Mesenchymal stem cell (in vitro differentiated cells and primary cell): ENCODE measurements at regions not wholly inside any gene's neighbourhood (a gene's known extent, or its start where the extent isn't known, plus 50 kb on each side); places are given as distances from the start of the nearest gene placed in this dataset.

Experiments used
- DNase-seq: peaks from one replicate; pipeline ENCODE4 v3.0.0-alpha.2; 2013
- H2AFZ ChIP-seq: one replicate; pipeline ENCODE4 v1.6.1; 2013; ENCODE audit warnings: low read depth, mild to moderate bottlenecking, control low read depth, inconsistent platforms, low read length, moderate library complexity
- H2AK5ac ChIP-seq: 2 replicates; pipeline ENCODE4 v1.6.1; 2013; ENCODE audit warnings: low read length, moderate library complexity, mild to moderate bottlenecking, inconsistent platforms; ENCODE audit not compliant: severe bottlenecking
- H2BK120ac ChIP-seq: one replicate; pipeline ENCODE4 v1.6.1; 2013; ENCODE audit warnings: low read depth, mild to moderate bottlenecking, inconsistent platforms, low read length, moderate library complexity
- H2BK12ac ChIP-seq, 2 experiments: one replicate each; pipeline ENCODE4 v1.6.1; 2013; ENCODE audit warnings: inconsistent platforms in 2 of 2, low read length in 2 of 2, mild to moderate bottlenecking in 2 of 2, moderate library complexity in 2 of 2, control low read depth in 1 of 2
- H2BK15ac ChIP-seq: one replicate; pipeline ENCODE4 v1.6.1; 2013; ENCODE audit warnings: mild to moderate bottlenecking, low read depth, inconsistent platforms; ENCODE audit not compliant: poor library complexity, severe bottlenecking
- H2BK5ac ChIP-seq: 2 replicates; pipeline ENCODE4 v1.6.1; 2013; ENCODE audit warnings: low read depth, mild to moderate bottlenecking, low read length, control low read depth, inconsistent platforms; ENCODE audit not compliant: poor library complexity, severe bottlenecking
- H3K14ac ChIP-seq, 2 experiments: one replicate each; pipeline ENCODE4 v1.6.1; 2013; ENCODE audit warnings: inconsistent platforms in 2 of 2, low read length in 2 of 2, control low read depth in 1 of 2, mild to moderate bottlenecking in 1 of 2, moderate library complexity in 1 of 2
- H3K18ac ChIP-seq, 2 experiments: one replicate each; pipeline ENCODE4 v1.6.1; 2013; ENCODE audit warnings: inconsistent platforms in 2 of 2, low read length in 2 of 2, control low read depth in 1 of 2, low read depth in 1 of 2, mild to moderate bottlenecking in 1 of 2
- H3K23ac ChIP-seq, 2 experiments: one replicate each; pipeline ENCODE4 v1.6.1; 2013; ENCODE audit warnings: inconsistent platforms in 2 of 2, low read length in 2 of 2, mild to moderate bottlenecking in 2 of 2, moderate library complexity in 2 of 2, control low read depth in 1 of 2
- H3K27ac ChIP-seq: 2 replicates; pipeline ENCODE4 v1.5.1; 2013; ENCODE audit warnings: mild to moderate bottlenecking, moderate library complexity, low read length, control low read depth, inconsistent platforms; ENCODE audit not compliant: poor library complexity, severe bottlenecking
- H3K27me3 ChIP-seq, 2 experiments: 2 replicates each; pipeline versions ENCODE4 v1.6.1 to v1.7.0; 2013; ENCODE audit warnings: low read length in 2 of 2, mild to moderate bottlenecking in 2 of 2, moderate library complexity in 2 of 2, control low read depth in 1 of 2, inconsistent platforms in 1 of 2; ENCODE audit not compliant: control insufficient read depth in 1 of 2, insufficient read depth in 1 of 2
- H3K36me3 ChIP-seq, 2 experiments: 2 replicates each; pipeline versions ENCODE4 v1.6.1 to v1.7.0; 2013; ENCODE audit warnings: low read length in 2 of 2, control low read depth in 1 of 2, inconsistent platforms in 1 of 2, low read depth in 1 of 2, mild to moderate bottlenecking in 1 of 2; ENCODE audit not compliant: insufficient read depth in 2 of 2, control insufficient read depth in 1 of 2
- H3K4ac ChIP-seq, 2 experiments: one replicate each; pipeline ENCODE4 v1.6.1; 2013; ENCODE audit warnings: inconsistent platforms in 2 of 2, low read length in 2 of 2, mild to moderate bottlenecking in 2 of 2, moderate library complexity in 2 of 2, control low read depth in 1 of 2, low read depth in 1 of 2
- H3K4me1 ChIP-seq: 2 replicates; pipeline ENCODE4 v1.6.1; 2013; ENCODE audit warnings: low read depth, low read length, control low read depth; ENCODE audit not compliant: control insufficient read depth, insufficient read depth
- H3K4me2 ChIP-seq: 2 replicates; pipeline ENCODE4 v1.6.1; 2013; ENCODE audit warnings: low read length, mild to moderate bottlenecking, inconsistent platforms; ENCODE audit not compliant: poor library complexity, severe bottlenecking
- H3K4me3 ChIP-seq, 2 experiments: 2 replicates each; pipeline versions ENCODE4 v1.5.1 to v1.7.0; 2013; ENCODE audit warnings: low read length in 2 of 2, mild to moderate bottlenecking in 2 of 2, control low read depth in 1 of 2, low read depth in 1 of 2; ENCODE audit not compliant: insufficient read depth in 1 of 2
- H3K79me1 ChIP-seq: replicated peaks from 2 replicates; pipeline ENCODE4 v1.6.1; 2013; ENCODE audit warnings: mild to moderate bottlenecking, control low read depth, low read length, inconsistent platforms; ENCODE audit not compliant: poor library complexity, severe bottlenecking
- H3K9ac ChIP-seq: 2 replicates; pipeline ENCODE4 v1.7.0; 2013; ENCODE audit warnings: mild to moderate bottlenecking, low read length, moderate library complexity
- H3K9me3 ChIP-seq: 2 replicates; pipeline ENCODE4 v1.7.0; 2013; ENCODE audit warnings: mild to moderate bottlenecking, low read length; ENCODE audit not compliant: control insufficient read depth
- H4K8ac ChIP-seq: one replicate; pipeline ENCODE4 v1.6.1; 2013; ENCODE audit warnings: inconsistent platforms, mild to moderate bottlenecking, low read length, moderate library complexity
- H4K91ac ChIP-seq: one replicate; pipeline ENCODE4 v1.6.1; 2013; ENCODE audit warnings: mild to moderate bottlenecking, low read length, inconsistent platforms
- WGBS: methylation state at CpG from one replicate; pipeline ENCODE4 v1.1.7; 2013; ENCODE audit warnings: mixed read lengths; 5-methylcytosine and 5-hydroxymethylcytosine counted together

GRCh38 chr2:240369801-240370585 is 65.5 kb upstream of the GPC1 start:
- Histone ChIP-seq H3K36me3 (no peaks in the 10 kb centered on the region), H3K27ac (peak overlapping the region; percentile 52), H3K4me2 (peak overlapping the region; percentile 25), H4K91ac (peak overlapping the region; percentile 40), H3K14ac (no peak overlapping the region), H3K27me3 (peaks cover 0 to 6% of the 10 kb centered on the region in 2 experiments), H2BK5ac (peak overlapping the region; percentile 15), H2BK120ac (no peak overlapping the region), H3K4me1 (peaks cover 39% of the 10 kb centered on the region), H3K9me3 (no peaks in the 10 kb centered on the region), H2BK15ac (no peak overlapping the region), H3K4me3 (peak overlapping the region in 1 of 2 experiments; percentile 19), H2AFZ (no peak overlapping the region), H3K4ac (no peak overlapping the region), H3K79me1 (no peaks in the 10 kb centered on the region), H2BK12ac (peak overlapping the region; percentile 11 to 47), H4K8ac (no peak overlapping the region), H2AK5ac (peak overlapping the region; percentile 57), H3K9ac (peak overlapping the region; percentile 66), H3K18ac (peak overlapping the region in 1 of 2 experiments; percentile 70), H3K23ac (no peak overlapping the region)
- DNase-seq: peak; percentile 70
- WGBS: 52% methylated on average over 19 of the region's 19 CpGs

- no peaks in the 10 kb centered on the region for H3K36me3 ChIP-seq
- H2BK5ac ChIP-seq: no peak overlapping the region
- H2AFZ ChIP-seq: no peak overlapping the region
- no peak overlapping the region for H3K27ac ChIP-seq
- 75% methylated on average over 21 of the region's 22 CpGs for WGBS
- no peak for DNase-seq
- peaks cover under 1 to 3% of the 10 kb centered on the region in 2 experiments for H3K27me3 ChIP-seq
- peak overlapping the region; percentile 62 to 65 for H2BK12ac ChIP-seq
- H3K4me1 ChIP-seq: peaks cover 43% of the 10 kb centered on the region
- H3K14ac ChIP-seq: no peak overlapping the region
- H2AK5ac ChIP-seq: peak overlapping the region; percentile 65
- H3K4me3 ChIP-seq: no peak overlapping the region
- H4K91ac ChIP-seq: peak overlapping the region; percentile 72
- no peak overlapping the region for H2BK120ac ChIP-seq
- H3K18ac ChIP-seq: peak overlapping the region in 1 of 2 experiments; percentile 24
- H3K9ac ChIP-seq: no peak overlapping the region
- no peak overlapping the region for H3K23ac ChIP-seq
- H3K9me3 ChIP-seq: no peaks in the 10 kb centered on the region
- peak overlapping the region; percentile 26 for H2BK15ac ChIP-seq
- peak overlapping the region in 1 of 2 experiments; percentile 13 for H3K4ac ChIP-seq
- no peak overlapping the region for H3K4me2 ChIP-seq
- no peak overlapping the region for H4K8ac ChIP-seq
- H3K79me1 ChIP-seq: no peaks in the 10 kb centered on the region
Measured at GRCh38 chr2:240371129-240372000, 64.1 kb upstream of the GPC1 start.

GRCh38 chr2:240372101-240372500 is 63.4 kb upstream of the GPC1 start:
- H3K18ac ChIP-seq: peak overlapping the region in 1 of 2 experiments; percentile 24
- H2AFZ ChIP-seq: no peak overlapping the region
- H3K27me3 ChIP-seq: peaks cover 3 to 4% of the 10 kb centered on the region in 2 experiments
- no peak overlapping the region for H3K27ac ChIP-seq
- no peak overlapping the region for H3K23ac ChIP-seq
- peak overlapping the region; percentile 60 for H2BK15ac ChIP-seq
- no peaks in the 10 kb centered on the region for H3K36me3 ChIP-seq
- no peak overlapping the region for H4K91ac ChIP-seq
- 74% methylated on average over 5 of the region's 5 CpGs for WGBS
- H3K14ac ChIP-seq: no peak overlapping the region
- no peak overlapping the region for H2AK5ac ChIP-seq
- H3K79me1 ChIP-seq: no peaks in the 10 kb centered on the region
- no peak overlapping the region for H2BK5ac ChIP-seq
- no peak for DNase-seq
- H4K8ac ChIP-seq: no peak overlapping the region
- no peak overlapping the region for H2BK120ac ChIP-seq
- peak overlapping the region in 1 of 2 experiments; percentile 32 for H2BK12ac ChIP-seq
- no peak overlapping the region for H3K9ac ChIP-seq
- H3K4me3 ChIP-seq: no peak overlapping the region
- H3K4me1 ChIP-seq: peaks cover 44% of the 10 kb centered on the region
- H3K4me2 ChIP-seq: no peak overlapping the region
- H3K4ac ChIP-seq: peak overlapping the region in 1 of 2 experiments; percentile 40
- no peaks in the 10 kb centered on the region for H3K9me3 ChIP-seq
